Ascending aorta (tissue), 2 donors: ENCODE measurements at regions not wholly inside any gene's neighbourhood (a gene's known extent, or its start where the extent isn't known, plus 50 kb on each side); places are given as distances from the start of the nearest gene placed in this dataset.

Source experiments
- DNase-seq, 2 donors: peaks; one replicate each; pipeline ENCODE4 v3.0.0-alpha.2; 2019; ENCODE audit warnings: low spot score in 2 of 2
- H3K27ac ChIP-seq, 2 donors: fragments of 200-600 bp; sonication (generic); one replicate each; pipeline ENCODE4 v1.5.1; 2016 to 2017; ENCODE audit warnings: mild to moderate bottlenecking in 1 of 2
- H3K27me3 ChIP-seq: fragments of 200-600 bp; sonication (generic); one replicate; pipeline ENCODE4 v1.5.1; 2017
- H3K36me3 ChIP-seq, 2 donors: fragments of 200-600 bp; sonication (generic); one replicate each; pipeline ENCODE4 v1.5.1; 2016
- H3K4me1 ChIP-seq, 2 donors: fragments of 200-600 bp; sonication (generic); one replicate each; pipeline ENCODE4 v1.5.1; 2016 to 2017; ENCODE audit warnings: mild to moderate bottlenecking in 1 of 2
- H3K4me3 ChIP-seq, 2 donors: fragments of 200-600 bp; sonication (generic); one replicate each; pipeline ENCODE4 v1.5.1; 2016 to 2017; ENCODE audit warnings: mild to moderate bottlenecking in 1 of 2
- H3K9me3 ChIP-seq, 2 donors: fragments of 200-600 bp; sonication (generic); one replicate each; pipeline ENCODE4 v1.5.1; 2016
- intact Hi-C: fragments of 100-400 bp; cut with DNase I; formaldehyde crosslinking; loops from one replicate; pipeline ENCODE4 v1.15.1; 2023
- TF ChIP-seq, protein P1 (sequence below), 3 experiments: fragments of 200-600 bp in 2 of 3; fragments of 450-650 bp in 1 of 3; sonication (generic) in 2 of 3; IDR thresholded peaks; one replicate each; pipeline ENCODE4 v1.5.1; 2016 to 2019; ENCODE audit warnings: antibody characterized with exemption in 3 of 3, mild to moderate bottlenecking in 1 of 3, moderate library complexity in 1 of 3

GRCh38 chr14:80108430-80108829 lies 102.9 kb downstream of the DIO2 start:
- no peaks in the 10 kb centered on the region for H3K4me1 ChIP-seq
- TF ChIP-seq, protein P1, sequence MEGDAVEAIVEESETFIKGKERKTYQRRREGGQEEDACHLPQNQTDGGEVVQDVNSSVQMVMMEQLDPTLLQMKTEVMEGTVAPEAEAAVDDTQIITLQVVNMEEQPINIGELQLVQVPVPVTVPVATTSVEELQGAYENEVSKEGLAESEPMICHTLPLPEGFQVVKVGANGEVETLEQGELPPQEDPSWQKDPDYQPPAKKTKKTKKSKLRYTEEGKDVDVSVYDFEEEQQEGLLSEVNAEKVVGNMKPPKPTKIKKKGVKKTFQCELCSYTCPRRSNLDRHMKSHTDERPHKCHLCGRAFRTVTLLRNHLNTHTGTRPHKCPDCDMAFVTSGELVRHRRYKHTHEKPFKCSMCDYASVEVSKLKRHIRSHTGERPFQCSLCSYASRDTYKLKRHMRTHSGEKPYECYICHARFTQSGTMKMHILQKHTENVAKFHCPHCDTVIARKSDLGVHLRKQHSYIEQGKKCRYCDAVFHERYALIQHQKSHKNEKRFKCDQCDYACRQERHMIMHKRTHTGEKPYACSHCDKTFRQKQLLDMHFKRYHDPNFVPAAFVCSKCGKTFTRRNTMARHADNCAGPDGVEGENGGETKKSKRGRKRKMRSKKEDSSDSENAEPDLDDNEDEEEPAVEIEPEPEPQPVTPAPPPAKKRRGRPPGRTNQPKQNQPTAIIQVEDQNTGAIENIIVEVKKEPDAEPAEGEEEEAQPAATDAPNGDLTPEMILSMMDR (IDR thresholded peaks at IDR 0.05): no peak
- H3K36me3 ChIP-seq: no peaks in the 10 kb centered on the region
- intact Hi-C loops: no loop called here
- no peaks in the 10 kb centered on the region for H3K27me3 ChIP-seq
- no peak overlapping the region for H3K27ac ChIP-seq
- H3K9me3 ChIP-seq: no peaks in the 10 kb centered on the region
- no peak for DNase-seq
- H3K4me3 ChIP-seq: no peak overlapping the region

GRCh38 chr14:80105488-80105994 lies 105.8 kb downstream of the DIO2 start:
- no peaks in the 10 kb centered on the region for H3K9me3 ChIP-seq
- no peak overlapping the region for H3K27ac ChIP-seq
- H3K4me1 ChIP-seq: no peaks in the 10 kb centered on the region
- intact Hi-C loops: no loop called here
- H3K36me3 ChIP-seq: no peaks in the 10 kb centered on the region
- DNase-seq: no peak
- H3K27me3 ChIP-seq: no peaks in the 10 kb centered on the region
- TF ChIP-seq, protein P1 (IDR thresholded peaks at IDR 0.05): no peak
- no peak overlapping the region for H3K4me3 ChIP-seq

GRCh38 chr14:80101835-80102234 lies 109.5 kb downstream of the DIO2 start:
- Histone ChIP-seq H3K4me3 (no peak overlapping the region), H3K27me3 (no peaks in the 10 kb centered on the region), H3K9me3 (no peaks in the 10 kb centered on the region), H3K4me1 (no peaks in the 10 kb centered on the region), H3K27ac (no peak overlapping the region), H3K36me3 (no peaks in the 10 kb centered on the region)
- DNase-seq: no peak
- intact Hi-C loops: no loop called here
- TF ChIP-seq, protein P1 (IDR thresholded peaks at IDR 0.05): no peak

- no peaks in the 10 kb centered on the region for H3K27me3 ChIP-seq
- H3K4me3 ChIP-seq: no peak overlapping the region
- TF ChIP-seq, protein P1 (IDR thresholded peaks at IDR 0.05): no peak
- H3K36me3 ChIP-seq: no peaks in the 10 kb centered on the region
- H3K4me1 ChIP-seq: no peaks in the 10 kb centered on the region
- intact Hi-C loops: no loop called here
- no peaks in the 10 kb centered on the region for H3K9me3 ChIP-seq
- DNase-seq: no peak
- H3K27ac ChIP-seq: no peak overlapping the region
Measured at GRCh38 chr14:80100681-80101080, 110.6 kb downstream of the DIO2 start.

DNA sequence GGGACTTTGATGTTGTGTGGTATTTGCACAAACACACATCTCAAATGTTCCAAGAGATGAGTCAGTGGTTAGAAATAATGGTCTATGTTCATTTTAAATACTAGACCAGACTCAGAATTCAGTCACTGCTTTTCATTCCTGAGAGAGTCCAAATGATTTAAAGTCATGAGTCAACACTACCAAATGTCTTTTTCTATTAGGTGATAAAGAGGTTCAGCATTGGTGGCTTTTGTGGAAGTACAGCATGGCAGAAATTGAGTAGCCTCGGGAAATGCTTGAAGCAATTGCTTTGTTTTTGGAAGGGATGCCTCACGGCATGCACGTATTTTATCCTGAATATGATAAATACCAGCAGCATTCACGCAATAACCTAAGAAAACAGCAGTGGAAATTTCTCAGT lies 115.7 kb downstream of the DIO2 start:
- Histone ChIP-seq H3K4me3 (no peak overlapping the region), H3K27ac (no peak overlapping the region), H3K9me3 (no peaks in the 10 kb centered on the region), H3K4me1 (no peaks in the 10 kb centered on the region), H3K27me3 (no peaks in the 10 kb centered on the region), H3K36me3 (no peaks in the 10 kb centered on the region)
- TF ChIP-seq, protein P1 (IDR thresholded peaks at IDR 0.05): no peak
- intact Hi-C loops: no loop called here
- DNase-seq: no peak

DNA sequence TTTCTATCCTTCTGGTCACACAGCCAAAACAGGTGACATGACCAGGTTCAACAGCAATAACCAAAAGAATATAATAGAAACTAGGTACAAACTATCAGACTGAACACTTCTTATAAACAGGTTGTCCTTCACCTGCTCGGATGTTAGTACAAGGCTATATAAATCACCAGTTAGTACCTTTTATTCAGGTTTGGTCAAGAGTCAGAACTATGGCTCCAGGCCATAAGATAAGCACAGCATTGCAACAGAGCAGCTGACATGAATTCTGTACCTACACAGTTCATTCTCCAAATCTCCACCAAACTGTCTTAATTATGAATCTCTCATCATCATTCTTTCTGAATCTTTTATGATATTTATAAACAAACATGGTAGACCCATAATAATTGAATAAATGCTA lies 123.9 kb downstream of the DIO2 start:
- Histone ChIP-seq H3K27me3 (no peaks in the 10 kb centered on the region), H3K27ac (no peak overlapping the region), H3K4me3 (no peak overlapping the region), H3K36me3 (no peaks in the 10 kb centered on the region), H3K9me3 (no peaks in the 10 kb centered on the region), H3K4me1 (no peaks in the 10 kb centered on the region)
- DNase-seq: no peak
- TF ChIP-seq, protein P1 (IDR thresholded peaks at IDR 0.05): no peak
- intact Hi-C loops: no loop called here
